HEK293 (cell line): ENCODE measurements at regions not wholly inside any gene's neighbourhood (a gene's known extent, or its start where the extent isn't known, plus 50 kb on each side); places are given as distances from the start of the nearest gene placed in this dataset.

Source experiments
- CTCF ChIA-PET: fragments of 350-600 bp; formaldehyde crosslinking; extraction: SDS; loops from one replicate; lab custom pipeline; 2021; ENCODE audit warnings: antibody characterized with exemption; lab: Yijun Ruan, JAX
- POLR2A ChIA-PET: fragments of 300-600 bp; formaldehyde crosslinking; extraction: SDS; loops from one replicate; lab custom pipeline; 2020; ENCODE audit warnings: antibody characterized with exemption, inconsistent platforms; lab: Yijun Ruan, JAX
- H3K27ac ChIP-seq: fragments of 200-500 bp; sonication (Bioruptor generic); 2 replicates; pipeline ENCODE4 v1.5.1; 2014; ENCODE audit warnings: low read depth, low read length, control low read depth, inconsistent platforms; ENCODE audit errors: extremely low read depth
- H3K36me3 ChIP-seq, 2 experiments: fragments of 200-500 bp in 1 of 2; sonication (Bioruptor generic) in 1 of 2; 1 replicate in 1 of 2; 2 replicates in 1 of 2; pipeline ENCODE4 v1.5.1; 2014 to 2017; ENCODE audit warnings: inconsistent platforms in 2 of 2, low read length in 2 of 2; ENCODE audit not compliant: control insufficient read depth in 2 of 2, insufficient read depth in 1 of 2
- H3K4me1 ChIP-seq: fragments of 200-500 bp; sonication (Bioruptor generic); 2 replicates; pipeline ENCODE4 v1.5.1; 2014; ENCODE audit warnings: mild to moderate bottlenecking, low read length, inconsistent platforms; ENCODE audit not compliant: control insufficient read depth, insufficient read depth
- H3K4me3 ChIP-seq: 2 replicates; pipeline ENCODE4 v1.5.1; 2011; ENCODE audit warnings: low read depth, mild to moderate bottlenecking, control low read depth, low read length, moderate library complexity
- H3K9me3 ChIP-seq: fragments of 200-500 bp; sonication (Bioruptor generic); 2 replicates; pipeline ENCODE4 v1.5.1; 2014; ENCODE audit warnings: low read depth, low read length, inconsistent platforms; ENCODE audit not compliant: control insufficient read depth, insufficient read depth
- GFI1B ChIP-seq: fragments of 450-650 bp; formaldehyde crosslinking; IDR thresholded peaks from 2 replicates; pipeline ENCODE4 v1.5.1; 2016; ENCODE audit warnings: missing biosample characterization, missing genetic modification characterization
- INSM2 ChIP-seq: fragments of 450-650 bp; formaldehyde crosslinking; IDR thresholded peaks from 2 replicates; pipeline ENCODE4 v1.5.1; 2016; ENCODE audit warnings: missing biosample characterization, missing genetic modification characterization
- PBX3 ChIP-seq: sonication (generic); formaldehyde crosslinking; IDR thresholded peaks from 2 replicates; pipeline ENCODE4 v1.8.1; 2022; ENCODE audit warnings: mild to moderate bottlenecking, moderate library complexity, missing genetic modification reagents
- REPIN1 ChIP-seq: fragments of 450-650 bp; formaldehyde crosslinking; IDR thresholded peaks from 2 replicates; pipeline ENCODE4 v1.5.1; 2017; ENCODE audit warnings: missing biosample characterization, missing genetic modification characterization, low read depth
- SP2 ChIP-seq: fragments of 450-650 bp; formaldehyde crosslinking; IDR thresholded peaks from 2 replicates; pipeline ENCODE4 v1.5.1; 2016; ENCODE audit warnings: missing biosample characterization, missing genetic modification characterization
- TSHZ1 ChIP-seq: fragments of 450-650 bp; formaldehyde crosslinking; IDR thresholded peaks from 2 replicates; pipeline ENCODE4 v1.5.1; 2016; ENCODE audit warnings: missing biosample characterization, missing genetic modification characterization, borderline replicate concordance
- ZBTB10 ChIP-seq: fragments of 450-650 bp; formaldehyde crosslinking; IDR thresholded peaks from 2 replicates; pipeline ENCODE4 v1.5.1; 2016; ENCODE audit warnings: missing biosample characterization, missing genetic modification characterization
- ZFP3 ChIP-seq: fragments of 450-650 bp; formaldehyde crosslinking; IDR thresholded peaks from 2 replicates; pipeline ENCODE4 v1.5.1; 2016; ENCODE audit warnings: low read depth, missing biosample characterization, missing genetic modification characterization
- ZNF175 ChIP-seq: fragments of 450-650 bp; formaldehyde crosslinking; IDR thresholded peaks from 2 replicates; pipeline ENCODE4 v1.5.1; 2016; ENCODE audit warnings: missing biosample characterization, missing genetic modification characterization
- ZNF19 ChIP-seq: fragments of 450-650 bp; formaldehyde crosslinking; IDR thresholded peaks from 2 replicates; pipeline ENCODE4; 2016; ENCODE audit warnings: missing biosample characterization, missing genetic modification characterization, low read depth
- ZNF248 ChIP-seq: fragments of 450-650 bp; formaldehyde crosslinking; IDR thresholded peaks from 2 replicates; pipeline ENCODE4 v1.5.1; 2017; ENCODE audit warnings: missing biosample characterization, missing genetic modification characterization
- ZNF335 ChIP-seq: fragments of 450-650 bp; formaldehyde crosslinking; conservative IDR thresholded peaks from 2 replicates; pipeline ENCODE4 v1.5.1; 2016; ENCODE audit warnings: missing biosample characterization, missing genetic modification characterization
- ZNF398 ChIP-seq: fragments of 450-650 bp; formaldehyde crosslinking; IDR thresholded peaks from 2 replicates; pipeline ENCODE4 v1.5.1; 2017; ENCODE audit warnings: missing biosample characterization, missing genetic modification characterization
- ZNF473 ChIP-seq: fragments of 450-650 bp; formaldehyde crosslinking; IDR thresholded peaks from 2 replicates; pipeline ENCODE4 v1.5.1; 2017; ENCODE audit warnings: missing biosample characterization, missing genetic modification characterization
- ZNF529 ChIP-seq: fragments of 450-650 bp; formaldehyde crosslinking; IDR thresholded peaks from 2 replicates; pipeline ENCODE4 v1.5.1; 2017; ENCODE audit warnings: missing genetic modification characterization, missing biosample characterization; ENCODE audit not compliant: insufficient replicate concordance
- ZNF626 ChIP-seq: fragments of 450-650 bp; sonication (Bioruptor Pico); formaldehyde crosslinking; IDR thresholded peaks from 2 replicates; pipeline ENCODE4 v1.5.1; 2018; ENCODE audit warnings: missing biosample characterization, missing genetic modification characterization, inconsistent platforms
- ZNF670 ChIP-seq: fragments of 450-650 bp; formaldehyde crosslinking; IDR thresholded peaks from 2 replicates; pipeline ENCODE4 v1.5.1; 2016; ENCODE audit warnings: missing biosample characterization, missing genetic modification characterization, low read depth
- ZNF768 ChIP-seq: fragments of 450-650 bp; formaldehyde crosslinking; IDR thresholded peaks from 2 replicates; pipeline ENCODE4 v1.5.1; 2018; ENCODE audit warnings: missing biosample characterization, mild to moderate bottlenecking, missing genetic modification characterization
- ZNF776 ChIP-seq: fragments of 450-650 bp; formaldehyde crosslinking; IDR thresholded peaks from 2 replicates; pipeline ENCODE4 v1.5.0; 2017; ENCODE audit warnings: missing biosample characterization, missing genetic modification characterization, borderline replicate concordance

- TF ChIP-seq INSM2 (tag by site-specific recombination) (no peak), ZNF626 (no peak), PBX3 (no peak), ZFP3 (tag by site-specific recombination) (no peak)
- Histone ChIP-seq H3K27ac (no peak overlapping the region), H3K4me1 (no peaks in the 10 kb centered on the region), H3K4me3 (no peak overlapping the region), H3K36me3 (no peaks in the 10 kb centered on the region), H3K9me3 (no peaks in the 10 kb centered on the region)
- ChIA-PET CTCF (interaction anchor here (0.6 kb wide), 1 partner anchor 8 kb away, joined by 3 read pairs; no protein-coding TSS in a partner anchor), POLR2A (no interaction called here)
Observed at GRCh38 chr2:240298803-240299709, 136.4 kb upstream of the GPC1 start.

- CTCF ChIA-PET, result no interaction called here
- TF ChIP-seq ZNF670 (tag by site-specific recombination), result no peak
- TF ChIP-seq ZBTB10 (tag by site-specific recombination), result no peak
- TF ChIP-seq, all 188 proteins: peak for 0
- H3K9me3 ChIP-seq, result no peaks in the 10 kb centered on the region
- no peaks in the 10 kb centered on the region for H3K4me1 ChIP-seq
- POLR2A ChIA-PET, result no interaction called here
- no peak overlapping the region for H3K27ac ChIP-seq
- no peaks in the 10 kb centered on the region for H3K36me3 ChIP-seq
- H3K4me3 ChIP-seq, result no peak overlapping the region
Observed at GRCh38 chr2:240299710-240300068, 135.8 kb upstream of the GPC1 start.

GRCh38 chr2:240300261-240300821 is 135.1 kb upstream of the GPC1 start:
- no peaks in the 10 kb centered on the region for H3K4me1 ChIP-seq
- no peak overlapping the region for H3K4me3 ChIP-seq
- H3K9me3 ChIP-seq, result no peaks in the 10 kb centered on the region
- CTCF ChIA-PET, result no interaction called here
- POLR2A ChIA-PET, result no interaction called here
- no peaks in the 10 kb centered on the region for H3K36me3 ChIP-seq
- no peak overlapping the region for H3K27ac ChIP-seq
- TF ChIP-seq ZNF776 (tag by site-specific recombination) (no peak), ZNF398 (no peak), ZNF529 (tag by site-specific recombination) (no peak), TSHZ1 (tag by site-specific recombination) (no peak), ZNF768 (tag by site-specific recombination) (no peak), ZNF175 (tag by site-specific recombination) (no peak), REPIN1 (tag by site-specific recombination) (no peak), ZNF19 (tag by site-specific recombination) (no peak), ZNF335 (tag by site-specific recombination) (no peak), SP2 (tag by site-specific recombination) (no peak), ZNF248 (tag by site-specific recombination) (no peak), GFI1B (tag by site-specific recombination) (no peak), ZNF473 (tag by site-specific recombination) (no peak)
